SJCRH30 (cell line): ENCODE measurements at regions not wholly inside any gene's neighbourhood (a gene's known extent, or its start where the extent isn't known, plus 50 kb on each side); places are given as distances from the start of the nearest gene placed in this dataset.
A peak's percentile ranks its signal among the peaks of the same experiment; 100 is the strongest.
"Not testable (repeated sequence)": the region's sequence is repeated elsewhere in the genome, so short reads cannot be mapped to it uniquely, and the experiment has no call there.

Source experiments
- DNase-seq, 2 experiments: peaks; one replicate each; pipeline ENCODE4 v3.0.0-alpha.2; 2015 to 2020
- H3K27ac ChIP-seq: fragments of 250-450 bp; sonication (Bioruptor Pico); 2 replicates; pipeline ENCODE4 v1.5.1; 2020; ENCODE audit warnings: mild to moderate bottlenecking, moderate library complexity
- H3K27me3 ChIP-seq: fragments of 250-450 bp; sonication (Bioruptor Pico); 2 replicates; pipeline ENCODE4 v1.5.1; 2020; ENCODE audit warnings: mild to moderate bottlenecking, moderate library complexity
- H3K36me3 ChIP-seq: fragments of 250-450 bp; sonication (Bioruptor Pico); 2 replicates; pipeline ENCODE4 v1.5.1; 2020; ENCODE audit warnings: mild to moderate bottlenecking, moderate library complexity
- H3K4me1 ChIP-seq: fragments of 250-450 bp; sonication (Bioruptor Pico); 2 replicates; pipeline ENCODE4 v1.5.1; 2020; ENCODE audit warnings: mild to moderate bottlenecking, moderate library complexity
- H3K4me3 ChIP-seq: fragments of 250-450 bp; sonication (Bioruptor Pico); 2 replicates; pipeline ENCODE4 v1.5.1; 2020; ENCODE audit warnings: mild to moderate bottlenecking, moderate library complexity
- H3K9me3 ChIP-seq: fragments of 250-450 bp; sonication (Bioruptor Pico); replicated peaks from 2 replicates; pipeline ENCODE4 v1.5.1; 2020; ENCODE audit warnings: mild to moderate bottlenecking, moderate library complexity

DNA sequence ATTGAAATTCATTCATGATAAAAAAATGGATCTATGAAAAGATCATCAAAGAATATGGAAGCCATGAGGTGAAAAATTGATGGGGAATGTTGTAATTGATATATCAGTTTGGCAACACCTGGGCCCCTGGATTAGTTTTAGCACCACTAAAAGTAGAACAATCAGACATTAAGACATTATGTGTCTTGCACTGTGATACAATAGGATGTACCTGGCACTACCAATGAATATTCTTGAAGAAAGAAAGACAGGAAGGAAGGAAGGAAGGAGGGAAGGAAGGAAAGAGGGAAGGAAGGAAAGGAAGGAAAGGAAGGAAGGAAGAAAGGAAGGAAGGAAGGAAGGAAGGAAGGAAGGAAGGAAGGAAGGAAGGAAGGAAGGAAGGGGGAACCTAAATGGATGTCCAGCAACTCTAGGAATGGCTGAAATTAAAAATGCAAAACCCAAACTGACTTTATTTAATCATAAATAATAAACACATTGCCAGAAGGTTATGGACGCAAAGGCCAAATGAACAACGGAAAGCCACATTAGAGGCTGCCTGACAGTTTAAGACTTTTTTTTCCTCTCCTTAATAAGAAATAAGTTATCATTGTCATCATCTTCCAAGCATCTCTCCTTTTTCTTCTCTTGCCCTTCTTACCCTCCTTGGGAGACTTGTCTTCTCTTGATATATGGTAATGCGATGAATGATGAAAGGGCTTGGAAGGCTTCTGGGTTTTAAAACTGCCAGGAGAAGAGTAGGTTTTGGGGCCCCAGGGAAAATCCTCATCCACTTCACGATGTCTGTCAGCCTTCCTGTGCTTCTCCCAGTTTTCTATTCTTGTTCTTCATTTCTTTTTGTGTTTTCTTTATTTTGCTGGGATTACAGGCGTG, 224.4 kb downstream of the EXOC5 start:
- H3K27ac ChIP-seq, H3K27me3 ChIP-seq, DNase-seq, H3K4me1 ChIP-seq, H3K9me3 ChIP-seq, H3K4me3 ChIP-seq, H3K36me3 ChIP-seq: not testable (repeated sequence)

DNA sequence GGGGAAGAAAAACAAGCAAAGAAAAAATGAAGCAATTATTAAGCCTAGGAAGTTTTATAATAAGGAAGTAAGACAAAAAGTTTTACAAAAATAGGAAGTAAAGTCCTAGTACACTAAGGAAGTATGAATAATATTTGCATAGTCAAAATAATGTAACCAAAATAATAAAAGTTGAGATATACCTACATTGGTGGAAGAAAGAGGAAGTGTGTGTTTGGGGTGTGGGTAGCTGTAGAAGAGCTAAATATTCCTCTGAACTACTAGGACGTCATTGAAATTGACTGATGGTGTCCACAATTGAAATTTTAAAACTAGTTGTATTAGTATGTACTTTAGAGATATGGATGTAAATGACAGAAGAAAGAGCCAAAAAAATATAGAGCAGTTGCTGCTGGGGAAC, 228.4 kb upstream of the OTX2 start:
- no peaks in the 10 kb centered on the region for H3K27me3 ChIP-seq
- no peak for DNase-seq
- H3K27ac ChIP-seq, result no peak overlapping the region
- no peaks in the 10 kb centered on the region for H3K9me3 ChIP-seq
- no peaks in the 10 kb centered on the region for H3K4me1 ChIP-seq
- no peak overlapping the region for H3K4me3 ChIP-seq
- H3K36me3 ChIP-seq, result no peaks in the 10 kb centered on the region

DNA sequence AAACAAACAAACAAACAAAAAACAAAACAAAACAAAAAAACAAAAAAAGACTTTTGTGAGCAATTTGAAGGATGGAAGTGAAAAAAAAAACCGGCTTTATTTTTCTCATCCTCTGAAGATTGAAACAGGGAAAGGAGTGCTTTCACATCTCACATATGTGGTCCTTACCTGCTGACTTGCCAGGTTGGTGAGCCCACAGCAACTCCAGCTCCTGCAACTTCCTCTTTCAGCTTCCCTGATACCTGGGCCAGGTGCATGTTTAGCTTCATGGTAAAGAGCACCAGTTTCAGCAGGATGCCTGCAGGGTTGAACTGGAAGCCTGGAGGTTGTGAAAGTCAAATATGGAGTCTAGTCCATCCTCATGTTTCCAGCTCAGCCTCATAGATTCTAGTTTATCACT, 221.2 kb upstream of the OTX2 start:
- Histone ChIP-seq H3K27ac (no peak overlapping the region), H3K4me3 (no peak overlapping the region), H3K36me3 (no peaks in the 10 kb centered on the region), H3K9me3 (no peaks in the 10 kb centered on the region), H3K4me1 (no peaks in the 10 kb centered on the region), H3K27me3 (no peaks in the 10 kb centered on the region)
- DNase-seq, result no peak

DNA sequence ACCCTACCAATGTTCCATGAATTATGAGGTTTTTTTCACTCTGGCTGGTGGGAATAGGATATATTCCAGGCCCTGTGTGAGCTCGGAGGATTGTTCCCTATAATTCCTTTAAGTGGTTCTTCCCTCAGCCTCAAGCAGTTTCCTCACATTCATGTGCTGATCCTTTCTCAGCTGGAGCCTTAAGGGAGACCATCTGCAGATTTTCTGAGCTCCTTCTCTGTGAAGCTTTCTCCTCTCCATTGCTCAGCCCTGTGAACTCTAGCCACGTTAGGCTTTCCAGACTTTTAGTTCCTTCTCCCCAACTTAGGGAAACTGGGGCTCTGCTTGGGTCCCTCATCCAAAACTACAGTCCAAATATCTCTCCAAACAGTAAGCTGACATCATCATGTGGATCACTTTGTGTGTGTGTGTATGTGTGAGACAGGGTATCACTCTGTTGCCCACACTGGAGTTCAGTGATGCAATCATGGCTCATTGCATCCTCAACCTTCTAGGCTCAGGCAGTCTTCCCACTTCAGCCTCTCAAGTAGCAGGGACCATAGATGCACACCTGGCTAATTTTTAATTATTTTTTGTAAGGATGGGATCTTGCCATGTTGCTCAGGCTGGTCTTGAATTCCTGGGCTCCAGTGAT, 219.5 kb upstream of the OTX2 start:
- no peak for DNase-seq
- H3K27ac ChIP-seq, result no peak overlapping the region

DNA sequence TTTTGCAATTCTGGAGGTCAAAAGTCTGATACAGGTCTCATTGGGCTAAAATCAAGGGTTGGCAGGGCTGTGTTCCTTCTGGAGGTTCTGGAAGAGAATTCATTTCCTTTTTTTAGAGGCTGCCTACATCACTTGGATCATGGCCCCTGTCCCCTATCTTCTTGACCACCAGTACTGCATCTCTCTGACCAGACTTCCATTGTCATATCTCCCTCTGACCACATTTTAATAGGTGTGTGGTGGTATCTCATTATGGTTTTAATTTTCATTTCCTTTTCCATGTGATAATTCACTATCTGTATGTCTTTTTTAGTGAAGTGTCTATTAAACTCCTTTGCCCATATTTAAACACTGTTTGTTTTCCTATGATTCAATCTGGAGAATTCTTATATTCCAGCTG, 215.2 kb upstream of the OTX2 start:
- H3K36me3 ChIP-seq, result no peaks in the 10 kb centered on the region
- H3K9me3 ChIP-seq, result no peaks in the 10 kb centered on the region
- H3K4me1 ChIP-seq, result no peaks in the 10 kb centered on the region
- no peak overlapping the region for H3K4me3 ChIP-seq
- H3K27me3 ChIP-seq, result no peaks in the 10 kb centered on the region
- no peak overlapping the region for H3K27ac ChIP-seq
- no peak for DNase-seq

More for the DNA sequence above, 219.5 kb upstream of the OTX2 start:
- H3K4me1 ChIP-seq, result no peaks in the 10 kb centered on the region
- no peaks in the 10 kb centered on the region for H3K9me3 ChIP-seq
- H3K36me3 ChIP-seq, result no peaks in the 10 kb centered on the region
- H3K27me3 ChIP-seq, result no peaks in the 10 kb centered on the region
- H3K4me3 ChIP-seq, result no peak overlapping the region

DNA sequence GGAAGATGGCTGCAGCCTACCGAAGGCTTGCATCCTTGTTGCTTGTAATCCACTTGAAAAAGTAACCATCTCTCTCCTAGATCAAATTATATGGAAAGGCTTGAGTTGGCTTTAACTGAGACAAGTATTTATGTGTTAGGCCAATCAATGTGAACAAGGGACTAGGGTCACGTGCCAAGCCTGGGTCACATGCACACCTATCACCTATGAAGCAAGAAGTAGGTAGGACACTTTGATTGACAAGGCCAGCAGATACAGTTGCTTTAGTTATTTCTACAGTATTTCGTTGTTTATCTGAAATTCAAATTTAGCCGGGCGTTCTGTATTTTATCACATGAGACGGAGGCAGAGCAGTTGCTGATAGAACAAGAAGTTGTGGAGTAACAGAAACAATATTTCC, 212.3 kb upstream of the OTX2 start:
- Histone ChIP-seq H3K4me3 (no peak overlapping the region), H3K27ac (no peak overlapping the region), H3K9me3 (no peaks in the 10 kb centered on the region), H3K36me3 (no peaks in the 10 kb centered on the region), H3K4me1 (no peaks in the 10 kb centered on the region), H3K27me3 (no peaks in the 10 kb centered on the region)
- DNase-seq, result no peak

DNA sequence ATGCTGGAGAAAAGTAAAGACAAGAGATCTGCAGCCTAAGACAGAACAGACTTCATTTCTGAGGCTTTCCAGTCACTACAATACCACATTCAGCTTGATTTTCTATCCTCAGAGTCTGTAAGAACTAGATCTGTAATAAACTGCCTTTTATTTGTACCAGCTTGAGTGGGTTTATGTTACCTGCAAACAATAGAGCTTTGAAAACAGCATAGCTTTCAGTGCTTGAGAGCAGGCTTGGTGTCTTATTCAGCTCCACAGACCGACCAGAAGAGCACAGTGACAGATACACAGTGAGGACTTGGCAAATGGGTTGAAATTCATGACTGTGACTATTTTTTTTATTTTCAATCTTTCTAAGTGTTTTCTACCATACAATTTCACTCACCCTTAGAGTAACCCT, 207.8 kb upstream of the OTX2 start:
- H3K36me3 ChIP-seq, result no peaks in the 10 kb centered on the region
- no peak overlapping the region for H3K4me3 ChIP-seq
- H3K9me3 ChIP-seq, result no peaks in the 10 kb centered on the region; the same call in 1 of the 2 replicates
- no peak overlapping the region for H3K27ac ChIP-seq
- no peaks in the 10 kb centered on the region for H3K27me3 ChIP-seq
- no peaks in the 10 kb centered on the region for H3K4me1 ChIP-seq
- DNase-seq, result no peak

DNA sequence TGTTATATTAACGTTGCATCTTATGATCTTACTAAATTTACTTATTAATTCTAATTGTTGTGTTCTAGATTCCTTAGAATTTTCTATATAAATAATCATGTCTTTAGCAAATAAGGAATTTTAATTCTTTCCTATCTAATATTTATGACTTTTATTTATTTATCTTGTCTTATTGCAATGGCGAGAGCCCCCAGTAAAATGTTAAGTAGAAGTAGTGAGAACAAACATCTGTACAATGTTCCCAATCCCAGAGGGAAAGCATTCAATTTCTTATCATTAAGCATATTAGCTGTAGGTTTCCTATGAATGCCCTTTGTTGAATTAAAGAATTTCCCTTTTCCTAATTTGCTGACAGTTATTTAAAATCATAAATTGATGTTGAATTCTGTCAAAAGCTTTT, 203.7 kb upstream of the OTX2 start:
- no peaks in the 10 kb centered on the region for H3K36me3 ChIP-seq

DNA sequence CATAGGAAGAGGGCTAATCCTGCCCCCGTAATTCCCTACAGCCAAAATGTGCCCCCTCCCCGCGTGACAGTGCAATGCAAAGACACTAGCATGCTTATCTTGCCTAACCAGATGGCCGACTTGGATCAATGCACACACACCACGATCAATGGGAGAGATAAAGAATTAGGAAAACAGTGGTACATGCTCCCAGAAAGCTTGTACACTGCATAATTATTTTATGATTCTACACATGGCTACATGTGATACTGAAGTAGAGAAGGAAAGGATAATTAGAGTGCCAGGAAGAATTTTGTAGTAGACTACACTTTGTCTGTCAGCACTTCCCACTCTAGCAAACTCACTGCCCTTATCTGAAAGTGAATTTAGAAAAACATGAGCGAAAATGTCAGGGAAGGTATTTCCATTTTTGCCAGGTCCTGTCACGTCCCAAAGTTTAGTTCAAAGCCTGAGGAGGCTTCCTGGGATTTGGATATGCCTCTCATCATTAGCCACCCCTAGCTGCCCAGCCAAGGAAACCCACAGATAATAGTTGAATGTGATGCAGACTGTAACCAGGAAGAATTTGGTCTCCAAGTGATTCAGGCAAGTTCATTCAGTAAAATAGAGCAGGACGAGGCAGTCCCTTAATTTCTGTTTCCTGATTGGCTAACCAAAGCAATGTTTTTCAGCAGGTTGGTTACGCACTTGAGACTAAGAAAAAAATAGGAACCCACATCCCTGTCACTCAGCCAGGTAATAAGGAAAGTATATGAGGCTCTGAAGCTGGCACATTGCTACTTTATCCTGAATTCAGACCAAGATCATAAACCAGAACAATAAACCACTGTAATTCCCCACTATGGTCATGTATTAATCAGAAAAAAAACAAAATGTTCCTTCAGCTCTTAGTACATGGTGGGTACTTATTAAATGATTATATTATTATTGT, 199.6 kb upstream of the OTX2 start:
- peaks cover 16% of the 10 kb centered on the region for H3K4me1 ChIP-seq
- DNase-seq, result no peak
- peaks cover 5% of the 10 kb centered on the region; the same call in 1 of the 2 replicates for H3K9me3 ChIP-seq
- H3K27ac ChIP-seq, result no peak overlapping the region
- H3K4me3 ChIP-seq, result no peak overlapping the region
- no peaks in the 10 kb centered on the region for H3K27me3 ChIP-seq
- H3K36me3 ChIP-seq, result no peaks in the 10 kb centered on the region

More for the DNA sequence above, 203.7 kb upstream of the OTX2 start:
- DNase-seq, result no peak
- Histone ChIP-seq H3K27ac (no peak overlapping the region), H3K4me3 (no peak overlapping the region), H3K27me3 (no peaks in the 10 kb centered on the region), H3K4me1 (peaks cover 8% of the 10 kb centered on the region), H3K9me3 (peaks cover 5% of the 10 kb centered on the region; the same call in 1 of the 2 replicates)

DNA sequence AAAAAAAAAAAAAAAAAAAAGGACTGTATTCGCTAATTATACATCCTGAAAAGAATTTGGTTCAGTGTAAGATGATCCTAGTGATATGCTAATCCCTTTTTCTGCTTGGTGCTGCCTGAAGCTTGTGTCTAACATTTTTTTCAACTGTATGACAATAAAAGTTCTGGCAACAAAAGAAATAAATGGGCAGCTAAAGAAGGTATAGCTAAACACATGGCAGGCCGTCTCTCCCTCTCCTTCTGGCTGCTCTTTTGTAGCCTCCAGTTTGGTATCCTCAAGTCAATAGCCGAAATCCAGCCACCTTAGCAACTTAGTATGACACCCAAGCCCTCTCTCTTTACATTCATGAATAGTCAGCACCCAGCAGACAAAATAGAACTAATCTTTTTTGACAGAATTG, 198.3 kb upstream of the OTX2 start:
- Histone ChIP-seq H3K9me3 (0 out of 2 replicates have a peak, but pooled peaks cover 5% of the 10 kb centered on the region), H3K27me3 (no peaks in the 10 kb centered on the region), H3K27ac (peak overlapping the region; percentile 59), H3K4me1 (peaks cover 16% of the 10 kb centered on the region), H3K4me3 (peak overlapping the region; percentile 40), H3K36me3 (no peaks in the 10 kb centered on the region)
- DNase-seq, result peak; percentile 11 to 51

DNA sequence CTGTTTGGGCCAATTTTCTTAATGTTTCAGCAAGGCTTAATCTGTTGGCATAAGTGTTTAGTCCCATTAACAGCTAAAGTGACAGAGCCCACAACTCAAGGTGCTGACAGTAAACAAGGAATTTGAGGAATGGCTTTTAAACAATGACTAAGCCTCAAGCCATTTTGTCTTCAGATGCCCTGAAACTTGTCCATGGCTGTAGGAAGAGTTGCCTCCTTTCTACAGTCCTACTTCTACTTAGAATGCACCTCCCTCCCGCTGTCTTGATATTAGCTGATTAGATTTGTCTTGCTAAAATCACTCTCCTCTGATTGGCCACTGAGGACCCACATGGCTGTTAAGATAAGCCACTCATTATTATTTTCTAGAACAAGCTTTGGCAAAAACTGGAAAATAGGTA, 188.4 kb upstream of the OTX2 start:
- Histone ChIP-seq H3K36me3 (no peaks in the 10 kb centered on the region), H3K27ac (no peak overlapping the region), H3K4me3 (no peak overlapping the region), H3K9me3 (no peaks in the 10 kb centered on the region), H3K4me1 (no peaks in the 10 kb centered on the region), H3K27me3 (no peaks in the 10 kb centered on the region)
- no peak for DNase-seq

DNA sequence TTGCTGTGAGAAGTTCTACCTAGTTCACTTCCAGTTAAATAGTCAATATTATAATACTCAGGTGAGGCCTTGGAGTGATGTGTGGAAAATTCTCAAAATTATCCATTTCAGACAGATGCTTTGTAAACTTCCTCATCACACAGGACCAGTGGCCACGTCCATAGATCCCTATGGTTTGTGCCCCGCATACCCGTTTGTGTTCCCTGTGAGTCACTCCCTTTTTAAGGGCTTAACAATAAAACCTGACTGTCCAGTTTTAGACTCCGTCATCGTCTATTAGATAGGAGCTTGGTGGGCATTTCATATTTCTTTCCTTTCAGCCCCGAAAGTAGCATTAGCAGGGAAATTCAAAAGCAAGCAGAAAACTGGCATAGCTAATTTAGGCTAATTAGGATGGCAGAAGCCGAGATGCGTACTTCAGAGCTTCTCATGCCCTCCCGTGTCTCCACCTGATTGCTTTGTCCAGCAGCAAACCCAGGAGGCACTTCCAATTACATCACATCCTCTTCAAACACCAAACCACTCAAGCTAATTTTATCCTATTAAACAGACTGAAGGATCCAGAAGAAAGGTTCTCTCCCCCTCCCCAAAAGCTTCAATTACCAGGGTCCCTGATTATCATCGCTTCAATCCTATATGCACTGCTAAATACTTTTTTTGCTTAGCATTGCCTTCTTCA, 186.6 kb upstream of the OTX2 start:
- H3K9me3 ChIP-seq, result no peaks in the 10 kb centered on the region
- H3K4me3 ChIP-seq, result no peak overlapping the region
- no peaks in the 10 kb centered on the region for H3K36me3 ChIP-seq
- H3K27me3 ChIP-seq, result no peaks in the 10 kb centered on the region
- H3K4me1 ChIP-seq, result no peaks in the 10 kb centered on the region
- DNase-seq, result no peak
- H3K27ac ChIP-seq, result no peak overlapping the region

DNA sequence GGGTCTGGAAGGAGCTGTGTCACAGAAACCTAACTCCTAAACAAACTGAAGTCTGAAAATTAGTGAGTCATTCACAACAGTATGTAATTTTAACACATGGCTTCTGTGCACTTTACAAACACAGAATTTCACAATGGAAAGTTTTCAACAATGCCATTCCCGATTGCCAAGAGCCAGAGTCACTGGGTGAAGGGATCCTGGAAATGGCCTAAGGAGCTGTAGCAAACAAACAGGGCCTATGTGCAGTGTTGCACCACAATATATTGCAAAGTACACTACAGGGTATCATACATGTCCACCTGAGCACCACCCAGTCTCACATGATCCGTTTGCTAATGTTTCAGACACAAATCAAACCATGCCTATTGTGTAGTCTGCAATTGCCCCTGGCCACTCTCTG, 184.7 kb upstream of the OTX2 start:
- no peak for DNase-seq
- no peaks in the 10 kb centered on the region for H3K9me3 ChIP-seq

DNA sequence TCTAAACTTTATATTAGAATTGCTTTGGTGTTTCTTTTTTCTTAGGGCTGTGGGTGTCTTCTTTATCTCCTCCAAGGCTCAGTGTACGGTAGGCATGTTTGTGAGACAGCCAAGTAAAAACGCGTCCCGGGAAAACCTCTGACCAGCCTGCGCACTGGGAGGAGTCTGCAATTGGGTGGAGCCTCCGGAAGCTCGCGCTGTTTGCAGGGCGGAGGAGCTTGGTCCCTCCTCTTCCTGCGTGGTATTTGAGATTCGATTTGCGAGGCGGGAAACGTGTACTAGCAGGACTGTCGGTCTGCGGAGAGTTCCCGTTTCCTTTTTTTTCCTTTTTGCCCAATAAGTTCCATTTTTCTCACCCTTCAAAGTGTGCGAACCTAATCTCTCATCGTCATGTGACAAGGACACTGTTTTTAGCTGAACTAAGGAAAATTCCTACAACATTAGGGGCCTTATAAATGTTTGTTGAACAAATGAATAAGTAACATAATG, 182.1 kb upstream of the OTX2 start:
- DNase-seq, result no peak
- no peaks in the 10 kb centered on the region for H3K9me3 ChIP-seq
- no peak overlapping the region for H3K4me3 ChIP-seq
- no peaks in the 10 kb centered on the region for H3K36me3 ChIP-seq
- no peaks in the 10 kb centered on the region for H3K4me1 ChIP-seq
- no peaks in the 10 kb centered on the region for H3K27me3 ChIP-seq
- H3K27ac ChIP-seq, result no peak overlapping the region

More for the DNA sequence above, 184.7 kb upstream of the OTX2 start:
- no peak overlapping the region for H3K4me3 ChIP-seq
- no peaks in the 10 kb centered on the region for H3K36me3 ChIP-seq
- H3K4me1 ChIP-seq, result no peaks in the 10 kb centered on the region
- H3K27ac ChIP-seq, result no peak overlapping the region
- H3K27me3 ChIP-seq, result no peaks in the 10 kb centered on the region
